Activated gamma-delta T cell treated with anti-CD3 and anti-CD28 coated beads, Interleukin-2, amount 50 U/mL, for 16 hours (primary cell): ENCODE measurements at regions not wholly inside any gene's neighbourhood (a gene's known extent, or its start where the extent isn't known, plus 50 kb on each side); places are given as distances from the start of the nearest gene placed in this dataset.
"Not testable (repeated sequence)": the region's sequence is repeated elsewhere in the genome, so short reads cannot be mapped to it uniquely, and the experiment has no call there.

Experiments
- DNase-seq: peaks from one replicate; pipeline ENCODE4 v3.0.0-alpha.2; 2020; ENCODE audit warnings: low read depth

DNA sequence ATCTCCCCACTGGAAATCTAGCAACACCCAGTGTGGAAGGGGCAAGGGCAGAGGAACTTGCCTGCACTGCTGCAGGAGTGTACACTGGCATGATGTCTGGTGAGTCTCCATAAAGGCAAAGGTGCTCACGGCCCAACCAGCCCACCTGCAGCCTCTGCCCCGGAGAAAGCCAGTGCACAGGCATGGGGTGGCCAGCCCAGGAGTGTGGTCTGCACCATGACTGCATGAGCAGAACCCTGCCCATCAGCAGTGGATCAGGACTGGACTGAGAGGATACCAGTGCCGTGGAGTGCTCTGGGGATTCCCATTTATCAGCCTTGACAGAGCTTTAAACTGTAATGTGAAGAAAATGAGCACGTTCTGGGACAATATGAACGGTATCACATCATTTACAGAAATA lies 342.6 kb upstream of the HS6ST1 start:
- DNase-seq, result no peak

DNA sequence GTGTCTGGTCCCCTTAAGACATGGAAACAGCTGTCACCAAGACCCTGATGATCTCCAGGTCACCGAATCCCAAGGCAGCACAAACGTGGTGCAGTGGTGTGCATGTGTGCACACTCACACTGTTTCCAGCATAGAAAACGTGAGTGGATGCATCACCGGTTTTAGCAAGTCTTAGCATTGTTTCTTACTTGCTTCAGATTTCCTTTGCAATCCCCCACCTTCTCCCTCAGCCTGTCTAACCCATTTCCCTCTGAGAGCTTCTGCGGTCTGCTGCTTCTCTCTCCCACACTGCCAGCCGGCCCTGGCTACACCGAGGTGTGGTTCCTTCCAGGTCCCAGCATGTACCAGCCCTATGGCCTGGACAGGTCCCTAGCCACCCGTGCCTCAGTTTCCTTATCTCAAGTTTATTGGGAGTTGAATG lies 343.4 kb upstream of the HS6ST1 start:
- DNase-seq, result no peak

GRCh38 chr2:128663371-128664050 lies 344.8 kb upstream of the HS6ST1 start:
- DNase-seq, result no peak

DNA sequence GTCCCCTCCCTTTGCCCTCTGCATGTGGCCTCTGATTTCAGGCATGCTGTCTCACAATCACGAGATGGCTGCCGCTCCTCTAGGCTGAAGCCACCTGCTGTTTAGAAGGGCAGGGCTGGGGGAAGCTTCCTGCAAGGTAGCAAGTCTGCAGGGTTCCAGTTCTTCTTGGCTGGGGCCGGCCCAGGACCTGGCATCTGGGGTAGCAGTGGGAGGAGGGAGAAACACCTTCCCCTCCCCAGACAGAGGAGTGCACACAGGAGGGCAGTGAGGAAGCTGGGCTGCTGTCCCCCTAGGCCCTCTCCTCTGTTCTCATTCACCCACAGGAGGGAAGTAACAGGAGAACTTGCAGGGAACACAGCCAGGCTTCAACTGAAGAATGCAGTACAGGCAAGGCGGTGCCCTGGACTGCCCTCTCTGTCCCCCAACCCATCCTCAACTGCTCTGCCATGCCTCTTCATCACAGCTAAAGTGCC lies 345.9 kb upstream of the HS6ST1 start:
- no peak for DNase-seq

GRCh38 chr2:128665113-128665512 lies 346.4 kb upstream of the HS6ST1 start:
- no peak for DNase-seq

DNA sequence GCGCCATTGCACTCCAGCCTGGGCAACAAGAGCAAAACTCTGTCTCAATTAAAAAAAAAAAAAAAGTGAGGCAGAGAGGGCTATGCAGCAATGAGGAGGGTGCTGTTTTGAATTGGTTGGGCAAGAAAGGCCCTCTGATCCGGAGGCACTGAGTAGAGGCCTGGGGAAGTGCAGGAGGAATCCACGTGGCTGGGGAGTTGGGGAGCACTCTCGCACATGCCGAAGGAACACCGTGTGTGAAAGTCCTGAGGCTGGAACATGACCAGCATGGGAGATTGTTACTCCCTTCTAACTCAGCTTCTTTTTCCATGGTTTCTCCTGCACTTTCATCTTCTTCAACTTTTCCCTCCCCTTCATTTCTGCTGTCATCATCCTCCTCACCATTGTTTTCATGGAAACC lies 347.9 kb upstream of the HS6ST1 start:
- no peak for DNase-seq

GRCh38 chr2:128667391-128667790 lies 348.7 kb upstream of the HS6ST1 start:
- no peak for DNase-seq

GRCh38 chr2:128668946-128669345 lies 350.3 kb upstream of the HS6ST1 start:
- DNase-seq, result no peak

DNA sequence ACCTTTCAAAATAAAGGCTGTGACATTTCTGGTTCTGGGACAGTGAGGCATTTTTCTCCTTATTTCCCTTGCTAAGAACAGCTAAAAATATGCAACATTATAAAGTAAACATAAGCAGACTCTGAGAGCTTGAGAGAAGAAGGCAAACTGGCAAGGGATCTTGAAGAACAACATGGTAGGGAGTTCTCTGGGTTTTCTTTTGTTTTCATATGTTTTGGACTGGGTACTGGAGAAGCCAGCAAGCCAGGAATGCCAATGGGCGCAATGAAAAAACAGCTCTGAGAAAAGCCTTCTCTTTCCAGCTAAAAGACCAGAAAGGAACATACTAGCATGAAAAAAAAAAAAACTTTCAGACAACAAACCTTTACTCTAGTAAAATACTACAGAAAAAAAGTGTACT lies 351.4 kb upstream of the HS6ST1 start:
- DNase-seq, result no peak

DNA sequence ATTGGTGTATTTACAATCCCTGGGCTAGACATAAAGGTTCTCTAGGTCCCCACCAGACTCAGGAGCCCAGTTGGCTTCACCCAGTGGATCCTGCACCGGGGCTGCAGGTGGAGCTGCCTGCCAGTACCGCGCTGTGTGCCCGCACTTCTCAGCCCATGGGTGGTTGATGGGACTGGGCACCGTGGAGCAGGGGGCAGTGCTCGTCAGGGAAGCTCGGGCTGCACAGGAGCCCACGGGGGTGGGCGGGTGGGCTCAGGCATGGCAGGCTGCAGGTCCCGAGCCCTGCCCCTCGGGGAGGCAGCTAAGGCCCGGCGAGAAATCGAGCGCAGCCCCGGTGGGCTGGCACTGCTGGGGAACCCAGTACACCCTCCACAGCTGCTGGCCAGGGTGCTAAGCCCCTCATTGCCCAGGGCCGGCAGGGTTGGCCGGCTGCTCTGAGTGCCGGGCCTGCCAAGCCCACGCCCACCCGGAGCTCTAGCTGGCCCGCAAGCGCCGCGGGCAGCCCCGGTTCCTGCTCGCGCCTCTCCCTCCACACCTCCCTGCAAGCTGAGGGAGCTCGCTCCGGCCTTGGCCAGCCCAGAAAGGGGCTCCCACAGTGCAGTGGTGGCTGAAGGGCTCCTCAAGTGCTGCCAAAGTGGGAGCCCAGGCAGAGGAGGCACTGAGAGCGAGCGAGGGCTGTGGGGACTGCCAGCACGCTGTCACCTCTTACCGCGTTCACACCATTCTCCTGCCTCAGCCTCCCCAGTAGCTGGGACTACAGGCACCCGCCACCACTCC lies 353.5 kb upstream of the HS6ST1 start:
- not testable (repeated sequence) for DNase-seq

DNA sequence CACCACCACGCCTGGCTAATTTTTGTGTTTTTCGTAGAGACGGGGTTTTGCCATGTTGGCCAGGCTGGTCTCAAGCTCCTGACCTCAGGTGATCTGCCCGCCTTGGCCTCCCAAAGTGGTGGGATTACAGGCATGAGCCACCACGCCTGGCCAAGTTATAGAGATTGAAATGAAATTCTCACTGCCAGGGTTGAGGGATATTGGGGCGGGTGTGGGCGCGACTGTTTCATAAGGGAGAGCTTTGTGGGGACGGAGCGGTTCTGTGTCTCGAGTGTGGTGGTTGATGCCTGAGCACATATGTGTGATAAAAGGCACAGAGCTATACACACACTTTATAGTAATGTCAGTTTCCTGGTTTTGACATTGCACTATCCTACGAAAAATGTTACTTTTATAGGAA lies 361.0 kb upstream of the HS6ST1 start:
- not testable (repeated sequence) for DNase-seq

DNA sequence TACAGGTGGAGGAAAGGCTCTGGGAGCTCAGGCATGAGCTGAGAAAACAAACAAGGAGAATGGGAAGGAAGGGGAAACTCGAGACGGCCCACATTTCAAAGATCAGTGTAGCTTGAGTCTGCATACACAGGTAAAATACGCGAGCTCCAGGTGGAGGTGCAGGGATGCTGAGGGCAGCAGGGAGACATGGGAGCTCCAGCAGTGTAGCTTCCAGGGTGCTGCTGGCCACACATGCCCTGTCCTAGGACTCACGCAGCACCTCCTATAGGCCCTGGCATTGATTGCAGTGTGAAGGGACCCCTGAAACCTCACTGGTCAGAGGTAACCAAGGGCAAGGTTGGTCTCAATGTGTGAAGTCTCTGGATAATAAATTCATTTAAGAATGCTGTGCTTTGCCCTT lies 362.8 kb upstream of the HS6ST1 start:
- no peak for DNase-seq

- no peak for DNase-seq
Measured at GRCh38 chr2:128682266-128682665, 363.6 kb upstream of the HS6ST1 start.

- DNase-seq, result no peak
Measured at GRCh38 chr2:128682729-128683284, 364.1 kb upstream of the HS6ST1 start.

DNA sequence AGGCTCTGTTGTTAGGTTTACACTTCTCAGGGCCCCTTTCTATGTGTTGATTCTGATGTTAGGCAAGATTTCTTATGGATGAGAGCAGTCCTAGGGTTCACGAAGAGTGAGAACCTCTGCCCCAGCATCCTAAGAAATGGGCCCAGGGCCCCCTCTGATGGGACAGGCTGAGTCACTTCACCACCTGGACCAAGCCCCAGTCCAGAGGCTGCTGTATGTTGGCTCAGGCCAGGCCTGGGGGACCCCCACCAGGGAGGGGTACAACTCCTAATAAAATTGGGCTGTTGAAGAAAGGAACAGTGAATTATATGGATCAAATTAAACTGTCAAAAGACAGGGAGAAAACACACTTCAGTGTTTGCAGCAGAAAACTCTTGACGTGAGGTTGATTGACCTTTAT lies 365.9 kb upstream of the HS6ST1 start:
- no peak for DNase-seq

GRCh38 chr2:128685841-128686496 lies 367.3 kb upstream of the HS6ST1 start:
- DNase-seq, result no peak

- DNase-seq, result no peak
Measured at GRCh38 chr2:128686497-128686859, 367.8 kb upstream of the HS6ST1 start.

DNA sequence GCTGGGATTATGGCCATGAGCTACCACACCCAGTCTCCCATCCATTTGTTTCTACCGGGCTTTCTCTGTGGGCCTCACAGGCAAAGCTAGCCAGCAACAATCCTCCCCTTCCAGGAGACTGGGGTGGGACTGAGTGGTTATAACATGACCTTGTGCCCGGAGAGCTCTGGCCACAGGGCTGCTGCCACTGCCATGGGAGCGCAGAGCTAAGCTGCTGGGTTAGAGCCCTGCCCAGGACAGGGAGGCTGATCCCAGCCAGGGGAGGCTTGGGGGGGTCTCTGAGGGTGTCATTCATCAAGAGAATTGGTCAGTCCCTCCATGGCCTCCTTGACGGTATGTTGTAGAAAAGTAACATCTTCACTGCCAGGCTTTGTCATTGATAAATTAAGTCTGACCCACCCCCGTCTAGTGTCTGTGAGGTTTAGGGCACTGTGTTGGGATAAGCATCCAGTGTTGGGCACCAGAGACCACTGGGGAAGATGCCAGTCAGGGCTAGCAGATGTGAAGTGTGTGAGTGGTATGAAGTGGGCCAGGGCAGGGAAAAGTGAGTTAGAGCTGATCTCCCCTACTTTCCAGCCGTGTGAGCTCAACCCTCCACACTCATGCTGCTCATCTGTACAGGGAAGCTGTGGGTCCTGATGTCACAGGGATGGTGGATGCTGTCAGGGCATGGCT lies 368.4 kb upstream of the HS6ST1 start:
- DNase-seq, result no peak

- DNase-seq, result no peak
Measured at GRCh38 chr2:128687565-128687964, 368.9 kb upstream of the HS6ST1 start.

- no peak for DNase-seq
Measured at GRCh38 chr2:128689971-128690370, 371.3 kb upstream of the HS6ST1 start.

GRCh38 chr2:128690431-128690830 lies 371.8 kb upstream of the HS6ST1 start:
- DNase-seq, result no peak

GRCh38 chr2:128690869-128691268 lies 372.2 kb upstream of the HS6ST1 start:
- DNase-seq, result no peak
